GM19239 (cell line): ENCODE measurements at regions not wholly inside any gene's neighbourhood (a gene's known extent, or its start where the extent isn't known, plus 50 kb on each side); places are given as distances from the start of the nearest gene placed in this dataset.

Experiments
- DNase-seq: peaks from one replicate; pipeline ENCODE4 v3.0.0; 2011; ENCODE audit warnings: low spot score; ENCODE audit not compliant: insufficient read length
- FAIRE-seq: peaks from 2 replicates; lab custom pipeline; 2011; peaks lifted over from hg19 to GRCh38; lab: Jason Lieb, UNC

DNA sequence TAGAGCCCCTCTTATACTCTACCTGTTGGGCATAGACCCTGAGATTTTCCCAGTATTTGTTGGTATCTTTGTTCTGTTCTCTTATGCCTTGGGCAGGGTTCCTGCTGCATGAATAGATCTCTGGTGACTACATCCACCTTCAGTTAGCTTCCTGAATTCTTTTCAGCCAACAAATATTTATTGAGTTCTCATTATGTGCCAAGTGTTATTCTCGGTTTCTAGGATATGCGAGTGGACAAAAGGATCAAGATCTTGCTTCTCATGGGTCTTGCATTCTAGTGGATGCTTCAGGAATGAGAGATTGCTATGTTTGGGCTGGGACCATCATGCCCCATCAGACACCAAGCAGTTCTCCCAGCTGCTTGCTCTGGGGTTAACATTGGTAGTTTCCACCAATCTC, 340.0 kb downstream of the METTL15 start:
- DNase-seq (no peak), FAIRE-seq (no peak)

DNA sequence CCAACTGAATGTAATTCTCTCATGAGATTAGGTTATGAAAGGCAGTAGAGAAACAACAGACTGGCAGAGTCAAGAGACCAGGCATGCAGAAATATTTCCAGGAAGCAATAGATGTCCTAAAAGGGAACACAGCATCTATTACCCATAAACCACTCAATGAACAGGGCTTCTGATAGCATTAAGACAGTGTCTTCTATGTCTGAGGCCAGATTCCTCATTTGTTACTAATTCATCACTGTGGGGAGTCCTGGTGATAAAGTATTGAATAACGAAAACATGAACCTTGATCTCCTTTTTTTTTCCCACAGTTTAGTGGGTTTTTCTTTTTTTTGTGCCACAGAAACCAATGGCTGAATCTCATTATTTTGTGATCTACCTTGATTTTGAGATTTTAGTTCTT, 339.0 kb downstream of the METTL15 start:
- FAIRE-seq = no peak

DNA sequence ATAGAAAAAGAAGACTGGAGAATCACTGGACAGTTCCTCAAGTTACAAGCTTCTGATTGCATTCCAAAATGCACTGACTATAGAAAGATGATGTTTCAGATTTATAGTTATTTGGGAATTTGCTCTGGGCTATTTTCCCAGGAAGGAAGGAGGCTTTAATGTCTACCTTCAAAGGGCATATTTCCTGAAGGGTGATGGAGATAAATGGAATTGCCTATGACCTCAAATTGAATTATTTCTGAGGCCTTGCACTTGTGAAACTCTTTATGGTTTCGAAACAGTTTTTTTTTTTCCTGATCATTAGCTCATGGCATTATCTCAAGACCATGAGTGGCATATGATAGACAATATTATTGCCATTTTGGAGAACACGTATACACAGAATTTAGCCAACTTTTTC, 333.9 kb downstream of the METTL15 start:
- FAIRE-seq (no peak), DNase-seq (no peak)

More for the DNA sequence above, 339.0 kb downstream of the METTL15 start:
- DNase-seq = no peak

DNA sequence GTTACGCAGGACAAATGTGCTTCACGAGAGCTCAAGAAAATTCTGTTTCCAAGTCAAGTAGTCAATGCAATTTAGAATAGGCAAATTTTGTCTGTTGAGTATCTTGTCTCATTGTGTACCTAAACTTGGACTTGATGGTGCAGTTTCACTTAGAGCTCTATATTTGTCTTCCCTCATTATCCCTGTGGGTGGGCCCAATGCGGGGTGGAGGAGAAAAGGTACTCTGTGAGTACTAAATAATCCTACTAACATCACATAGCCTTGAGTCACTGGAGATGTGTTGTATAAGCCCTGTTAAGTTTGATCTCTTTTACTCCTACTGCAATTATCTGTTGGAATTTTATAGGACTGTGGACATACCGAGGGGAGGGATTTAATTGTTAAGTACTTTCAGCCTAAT, 331.2 kb downstream of the METTL15 start:
- no peak for FAIRE-seq

DNA sequence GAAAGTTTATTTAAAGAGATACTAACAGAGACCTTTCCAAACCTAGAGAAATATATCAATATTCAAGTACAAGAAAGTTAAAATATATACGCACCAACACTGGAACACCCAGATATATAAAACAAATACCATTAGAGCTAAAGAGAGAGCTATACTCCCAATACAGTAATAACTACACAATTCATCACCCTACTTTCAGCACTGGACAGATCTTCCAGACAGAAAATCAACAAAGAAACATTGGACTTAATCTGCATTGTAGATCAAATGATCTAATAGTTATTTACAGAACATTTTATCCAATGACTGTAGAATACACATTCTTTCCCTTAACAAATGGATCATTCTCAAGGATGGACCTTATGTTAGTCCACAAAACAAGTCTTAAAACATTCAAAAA, 311.9 kb downstream of the METTL15 start:
- no peak for FAIRE-seq
- no peak for DNase-seq

More for the DNA sequence above, 331.2 kb downstream of the METTL15 start:
- no peak for DNase-seq

DNA sequence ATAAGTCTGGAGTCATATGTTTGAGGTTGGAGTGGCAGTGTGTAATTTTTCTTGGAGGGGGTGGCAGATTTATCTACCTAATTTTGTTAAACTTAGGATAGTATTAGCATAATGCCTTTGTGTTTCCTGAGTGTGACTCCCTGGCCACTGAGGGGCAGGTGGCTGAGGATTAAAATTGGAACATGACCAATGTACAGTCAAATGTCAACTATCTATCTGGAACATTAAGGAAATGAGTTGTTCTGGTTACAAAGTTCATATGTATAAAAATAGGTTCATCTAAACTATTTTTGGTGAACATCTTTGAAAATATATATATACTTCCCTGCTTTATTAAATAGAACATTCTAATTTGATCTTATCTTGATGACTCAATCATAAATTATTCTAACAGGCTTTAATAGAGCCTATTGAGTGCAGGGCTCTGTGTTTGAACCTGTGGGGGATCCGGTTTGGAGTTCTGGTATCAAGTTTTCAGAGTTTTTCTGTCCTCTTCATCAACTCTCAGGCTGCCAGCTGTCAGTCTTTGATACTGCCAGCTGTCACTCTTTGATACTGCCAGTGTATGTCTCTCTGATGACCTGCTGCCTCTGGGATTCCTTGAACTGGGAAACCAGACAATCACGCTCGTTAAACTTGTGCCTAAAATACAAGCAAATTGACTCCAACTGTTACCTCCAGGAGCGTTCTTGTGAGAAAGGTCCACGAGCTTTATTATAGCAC, 309.6 kb downstream of the METTL15 start:
- FAIRE-seq = no peak
- DNase-seq = no peak

DNA sequence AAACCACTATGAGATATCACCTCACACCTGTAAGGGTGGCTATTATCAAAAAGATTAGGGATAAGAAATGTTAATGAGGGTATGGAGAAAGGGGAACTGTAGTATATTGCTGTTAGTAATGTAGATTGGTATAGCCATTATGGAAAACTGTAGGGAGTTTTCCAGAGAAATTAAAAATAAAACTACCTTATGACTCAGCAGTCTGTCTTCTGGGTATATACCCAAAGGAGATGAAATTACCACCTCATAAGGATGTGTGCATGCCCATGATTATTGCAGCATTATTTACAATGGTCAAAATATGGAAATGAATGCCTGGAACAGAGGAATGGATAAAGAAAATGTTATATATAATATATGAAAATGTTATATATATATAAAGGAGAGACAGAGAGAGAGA, 303.8 kb downstream of the METTL15 start:
- DNase-seq = no peak
- FAIRE-seq = no peak

DNA sequence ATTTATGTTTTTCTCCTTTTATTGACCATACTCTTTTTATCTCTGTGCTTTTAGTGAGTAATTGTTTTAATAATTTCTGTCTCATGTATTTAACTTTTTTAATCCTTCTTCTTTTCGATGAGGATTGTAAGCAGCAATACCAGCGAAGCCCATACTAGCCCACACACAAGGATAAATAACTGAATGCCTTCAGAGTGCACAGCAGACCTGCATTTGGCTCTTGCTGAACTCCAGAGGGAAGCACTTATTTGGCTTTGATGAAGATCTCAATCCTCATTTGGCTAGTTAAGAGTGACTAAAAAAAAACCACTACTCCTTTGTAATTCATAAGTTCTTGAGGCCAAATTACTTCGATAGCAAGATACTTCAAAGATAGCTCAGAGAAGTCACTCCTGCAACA, 293.3 kb downstream of the METTL15 start:
- no peak for FAIRE-seq

DNA sequence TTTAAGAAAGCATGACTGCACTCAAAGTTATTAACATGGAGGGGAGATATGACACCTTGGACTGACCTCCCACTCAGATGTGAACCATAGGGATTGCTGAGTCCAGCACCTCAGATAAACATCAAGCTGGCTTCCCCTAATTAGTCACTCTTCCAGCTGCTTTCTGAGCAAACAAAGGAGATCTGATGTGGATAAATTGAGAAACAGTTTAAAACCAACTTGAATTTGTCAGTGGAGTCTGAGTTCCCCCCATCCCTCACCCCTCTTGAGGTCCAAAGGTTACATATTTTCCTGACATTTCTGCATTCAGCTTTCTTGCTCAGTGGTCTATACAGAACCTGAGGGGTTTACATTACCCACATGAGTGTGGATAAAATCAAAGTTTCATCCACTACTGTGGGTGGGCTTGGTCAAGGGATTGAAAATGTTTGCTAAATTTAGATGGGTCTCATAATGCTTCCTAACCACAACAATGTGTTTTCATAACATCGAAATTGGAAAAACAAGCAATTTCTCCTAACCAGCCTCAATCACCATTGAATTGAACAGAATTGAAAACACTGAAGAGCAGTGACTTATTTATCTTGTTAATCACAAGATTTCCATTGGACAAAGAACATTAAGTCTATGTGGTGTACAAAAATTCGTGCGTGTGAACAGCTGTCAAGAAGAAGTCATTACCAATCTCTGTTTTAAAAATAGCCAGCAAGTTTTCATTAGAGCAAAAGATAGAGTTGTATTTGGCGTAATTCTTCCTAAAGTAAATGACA, 292.3 kb downstream of the METTL15 start:
- FAIRE-seq (no peak), DNase-seq (no peak)

More for the DNA sequence above, 293.3 kb downstream of the METTL15 start:
- no peak for DNase-seq

DNA sequence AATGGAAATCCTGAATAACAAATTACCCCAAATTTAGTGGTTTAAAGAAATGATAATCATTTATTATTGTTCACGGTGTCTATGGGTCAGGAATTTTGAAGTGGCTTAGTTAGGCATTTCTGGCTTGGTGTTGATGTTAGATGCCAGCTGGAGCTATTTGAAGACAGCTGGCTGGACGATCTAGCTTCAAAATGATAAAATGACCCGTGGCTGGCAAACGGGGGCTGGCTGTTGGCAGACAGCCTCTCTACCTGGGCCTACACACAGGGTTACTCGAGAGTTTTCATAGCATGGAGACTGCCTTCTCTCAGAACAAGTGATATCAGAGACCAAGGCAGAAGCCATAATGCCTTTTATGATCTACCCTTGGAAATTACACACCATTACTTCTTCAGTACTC, 285.2 kb downstream of the METTL15 start:
- no peak for DNase-seq
- no peak for FAIRE-seq

DNA sequence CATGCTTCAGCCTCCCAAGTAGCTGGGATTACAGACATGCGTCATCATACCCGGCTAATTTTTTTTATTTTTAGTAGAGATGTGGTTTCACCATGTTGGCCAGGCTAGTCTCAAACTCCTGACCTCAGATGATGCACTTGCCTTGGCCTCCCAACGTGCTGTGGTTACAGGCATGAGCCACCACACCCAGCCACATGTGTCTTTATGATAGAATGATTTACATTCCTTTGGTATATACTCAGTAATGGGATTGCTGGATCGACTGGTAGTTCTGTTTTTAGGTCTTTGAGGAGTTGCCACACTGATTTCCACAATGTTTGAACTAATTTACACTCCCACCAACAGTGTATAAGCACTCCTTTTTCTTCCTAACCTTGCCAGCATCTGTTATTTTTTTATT, 276.2 kb downstream of the METTL15 start:
- FAIRE-seq (no peak), DNase-seq (no peak)

DNA sequence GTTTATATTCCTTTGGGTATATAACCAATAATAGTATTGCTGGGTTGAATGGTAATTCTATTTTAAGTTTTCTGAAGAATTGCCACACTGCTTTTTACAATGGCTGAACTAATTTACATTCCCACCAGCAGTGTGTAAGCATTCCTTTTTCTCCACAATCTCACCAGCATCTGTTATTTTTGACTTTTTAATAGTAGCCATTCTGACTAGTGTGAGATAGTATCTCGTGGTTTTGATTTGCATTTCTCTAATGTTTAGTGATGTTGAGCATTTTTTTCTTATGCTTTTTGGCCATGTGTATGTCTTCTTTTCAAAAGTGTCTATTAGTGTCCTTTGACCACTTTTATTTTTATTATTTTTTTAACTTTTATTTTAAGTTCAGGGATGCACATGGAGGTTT, 275.3 kb downstream of the METTL15 start:
- FAIRE-seq (no peak), DNase-seq (no peak)
